ENCODE measurements at regions not wholly inside any gene's neighbourhood (a gene's known extent, or its start where the extent isn't known, plus 50 kb on each side); places are given as distances from the start of the nearest gene placed in this dataset.
A peak's percentile ranks its signal among the peaks of the same experiment; 100 is the strongest.

GRCh38 chr6:165742047-165742446, 79.0 kb upstream of the PDE10A start:
- DNase-seq: no peak

- no peak for DNase-seq
Measured at GRCh38 chr6:165737396-165737795, 74.4 kb upstream of the PDE10A start.

GRCh38 chr6:165735065-165735464, 72.0 kb upstream of the PDE10A start:
- DNase-seq: no peak

GRCh38 chr6:165733489-165733791, 70.4 kb upstream of the PDE10A start:
- no peak for DNase-seq

- no peak for DNase-seq
Measured at GRCh38 chr6:165732696-165733488, 69.9 kb upstream of the PDE10A start.

- peak; percentile 58 for DNase-seq
Measured at GRCh38 chr6:165729307-165729936, 66.4 kb upstream of the PDE10A start.

- peak; percentile 49 for DNase-seq
Measured at GRCh38 chr6:165728216-165728615, 65.2 kb upstream of the PDE10A start.

GRCh38 chr6:165726965-165727381, 63.9 kb upstream of the PDE10A start:
- no peak for DNase-seq

- DNase-seq: no peak
Measured at GRCh38 chr6:165726290-165726875, 63.3 kb upstream of the PDE10A start.

- DNase-seq: no peak
Measured at GRCh38 chr6:165725201-165725600, 62.2 kb upstream of the PDE10A start.

- DNase-seq: no peak
Measured at GRCh38 chr6:165723326-165723725, 60.3 kb upstream of the PDE10A start.

GRCh38 chr6:165722022-165722421, 59.0 kb upstream of the PDE10A start:
- no peak for DNase-seq

GRCh38 chr6:165721356-165721755, 58.3 kb upstream of the PDE10A start:
- DNase-seq: no peak

GRCh38 chr6:165718491-165718891, 55.5 kb upstream of the PDE10A start:
- no peak for DNase-seq

GRCh38 chr6:165717732-165718465, 54.9 kb upstream of the PDE10A start:
- no peak for DNase-seq

GRCh38 chr6:165716886-165717285, 53.8 kb upstream of the PDE10A start:
- DNase-seq: no peak

GRCh38 chr6:165715428-165715827, 52.4 kb upstream of the PDE10A start:
- DNase-seq: no peak

GRCh38 chr6:165714907-165715306, 51.9 kb upstream of the PDE10A start:
- no peak for DNase-seq

- no peak for DNase-seq
Measured at GRCh38 chr6:165713845-165714466, 50.9 kb upstream of the PDE10A start.

Measured in DMS53 (cell line).